ENCODE measurements at regions not wholly inside any gene's neighbourhood (a gene's known extent, or its start where the extent isn't known, plus 50 kb on each side); places are given as distances from the start of the nearest gene placed in this dataset.
"Not testable (repeated sequence)": the region's sequence is repeated elsewhere in the genome, so short reads cannot be mapped to it uniquely, and the experiment has no call there.

DNA sequence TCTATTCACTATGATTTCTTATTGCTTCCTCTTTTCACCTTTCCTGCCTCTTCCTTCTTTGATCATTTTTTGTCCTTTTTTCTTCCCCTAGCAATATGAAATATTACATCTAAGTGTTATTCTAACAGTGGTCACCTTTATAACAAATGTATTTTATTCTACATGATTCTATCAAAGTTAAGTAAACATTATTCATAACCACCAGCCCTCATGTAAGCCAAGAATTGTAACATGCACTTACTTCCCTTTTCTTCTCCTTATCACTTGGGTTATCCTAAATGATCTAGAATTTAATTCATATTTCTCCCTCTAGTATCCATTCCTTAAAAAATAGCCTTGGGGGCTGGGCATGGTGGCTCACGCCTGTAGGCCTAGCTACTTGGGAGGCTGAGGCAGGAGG, 88.3 kb upstream of the SLC22A23 start:
- DNase-seq, result no peak

GRCh38 chr6:3542032-3542640, 85.3 kb upstream of the SLC22A23 start:
- DNase-seq, result no peak

DNA sequence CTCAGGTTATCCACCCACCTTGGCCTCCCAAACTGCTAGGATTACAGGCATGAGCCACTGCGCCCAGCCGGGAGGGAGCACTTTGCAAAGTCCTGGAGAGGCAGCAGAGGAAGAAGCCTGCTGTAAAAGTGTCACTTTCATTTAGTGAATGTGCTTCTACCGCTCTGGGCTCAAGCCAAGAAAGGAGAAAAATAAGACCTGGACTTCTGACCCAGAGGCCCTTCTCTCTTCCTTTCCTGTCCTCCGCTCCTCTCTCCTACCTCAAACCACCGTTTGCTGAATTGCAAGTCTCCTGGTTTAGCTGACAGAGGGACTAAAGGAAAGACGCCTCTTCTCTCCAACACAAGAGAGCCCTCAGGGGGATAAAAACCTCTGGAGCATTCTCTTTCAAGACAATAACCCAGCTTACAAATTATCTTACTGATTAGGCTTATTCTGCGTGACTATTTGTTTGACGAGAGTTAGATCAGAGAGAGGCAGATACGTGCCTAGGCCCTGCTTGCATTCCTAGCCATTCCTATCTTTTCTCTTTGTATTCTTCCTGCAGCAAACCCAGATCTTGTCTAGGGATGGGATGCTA, 84.2 kb upstream of the SLC22A23 start:
- DNase-seq, result no peak

GRCh38 chr6:3540253-3540820, 83.5 kb upstream of the SLC22A23 start:
- DNase-seq, result no peak

- no peak for DNase-seq
Measured at GRCh38 chr6:3538536-3538935, 81.7 kb upstream of the SLC22A23 start.

- DNase-seq, result no peak
Measured at GRCh38 chr6:3536901-3537300, 80.1 kb upstream of the SLC22A23 start.

- DNase-seq, result no peak
Measured at GRCh38 chr6:3535776-3536435, 79.1 kb upstream of the SLC22A23 start.

GRCh38 chr6:3535033-3535775, 78.4 kb upstream of the SLC22A23 start:
- DNase-seq, result no peak

DNA sequence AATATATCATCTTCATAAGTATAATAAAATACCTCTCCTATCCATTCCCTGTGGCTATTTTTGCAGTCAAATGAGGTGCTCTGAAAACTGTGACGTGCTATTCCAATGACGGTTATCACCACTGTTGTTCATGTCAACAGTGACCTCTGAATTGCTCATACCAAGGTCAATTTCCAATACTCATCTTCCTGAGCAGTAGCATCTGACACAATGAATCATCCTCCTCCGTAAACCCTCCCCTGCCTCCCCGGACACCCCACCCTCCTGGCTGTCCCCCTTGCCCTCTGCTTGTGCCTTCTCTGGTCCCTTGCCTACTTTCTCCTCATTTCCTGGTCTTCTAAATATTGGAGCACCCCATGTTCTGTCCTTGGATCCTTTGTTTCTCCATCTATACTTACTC, 77.7 kb upstream of the SLC22A23 start:
- no peak for DNase-seq

DNA sequence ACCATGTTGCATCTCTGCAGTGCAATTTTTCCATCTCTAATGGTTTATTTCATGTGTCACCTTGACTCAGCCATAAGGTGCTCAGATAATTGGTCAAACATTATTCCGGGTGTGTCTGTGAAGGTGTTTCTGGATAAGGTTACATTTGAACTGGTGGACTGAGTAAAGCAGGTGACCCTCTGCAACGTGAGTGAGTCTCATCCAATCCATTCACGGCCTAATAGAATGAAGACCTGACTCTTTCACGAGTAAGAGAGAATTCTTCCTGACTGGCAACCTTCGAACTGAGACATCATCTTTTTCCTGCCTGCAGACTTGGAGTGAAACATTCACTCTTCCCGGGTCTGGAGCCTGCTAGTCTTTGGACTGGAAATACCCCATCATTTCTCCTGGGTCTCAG, 77.1 kb upstream of the SLC22A23 start:
- no peak for DNase-seq

DNA sequence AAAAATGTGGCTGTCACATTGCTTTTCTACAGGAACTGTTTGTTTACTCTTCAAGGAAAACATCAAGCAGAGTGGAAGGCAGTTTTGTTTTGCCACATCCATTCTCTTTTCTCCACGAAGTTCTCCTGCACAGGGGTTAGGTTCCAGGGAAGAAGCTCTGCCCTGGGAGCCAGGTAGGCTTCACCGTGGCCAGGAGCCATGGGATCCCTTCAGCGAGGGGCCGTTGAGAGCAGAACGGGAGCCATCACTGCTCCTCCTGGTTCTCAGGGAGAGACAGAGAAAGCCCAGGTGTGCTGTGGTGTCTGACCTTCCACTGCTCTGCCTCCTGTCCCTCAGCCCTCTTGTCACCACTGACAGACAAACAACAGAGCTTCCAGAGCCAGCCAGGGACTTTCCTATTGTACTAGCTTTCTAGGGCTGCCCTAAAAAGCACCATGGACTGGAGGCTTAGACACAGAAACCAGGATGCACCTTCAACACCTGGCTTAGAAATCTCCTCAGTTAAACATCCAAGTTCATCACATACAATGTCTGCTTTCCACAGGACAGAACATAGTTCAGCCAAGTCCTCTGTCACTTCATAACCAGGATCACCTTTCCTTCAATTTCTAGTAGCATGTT, 75.6 kb upstream of the SLC22A23 start:
- no peak for DNase-seq

- DNase-seq, result no peak
Measured at GRCh38 chr6:3531481-3531880, 74.6 kb upstream of the SLC22A23 start.

GRCh38 chr6:3530515-3530914, 73.7 kb upstream of the SLC22A23 start:
- DNase-seq, result no peak

DNA sequence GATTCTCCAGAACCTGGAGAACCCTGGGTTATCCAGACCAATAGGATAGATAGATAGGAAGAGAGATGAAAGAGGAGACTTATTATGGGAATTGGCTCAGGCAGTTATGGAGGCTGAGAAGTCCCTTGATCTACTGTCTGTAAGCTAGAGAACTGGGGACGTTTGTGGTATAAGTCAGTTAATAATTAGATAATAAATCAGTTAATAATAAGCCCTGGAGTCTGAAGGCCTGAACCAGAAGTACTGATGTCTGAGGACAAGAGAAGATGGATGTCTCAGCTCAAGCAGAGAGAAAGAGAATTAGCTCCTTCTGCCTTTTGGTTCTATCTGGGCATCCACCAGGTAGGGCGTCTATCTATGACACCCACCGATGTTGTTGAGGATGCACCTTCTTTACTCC, 72.9 kb upstream of the SLC22A23 start:
- DNase-seq, result no peak

GRCh38 chr6:3529232-3529631, 72.4 kb upstream of the SLC22A23 start:
- no peak for DNase-seq

DNA sequence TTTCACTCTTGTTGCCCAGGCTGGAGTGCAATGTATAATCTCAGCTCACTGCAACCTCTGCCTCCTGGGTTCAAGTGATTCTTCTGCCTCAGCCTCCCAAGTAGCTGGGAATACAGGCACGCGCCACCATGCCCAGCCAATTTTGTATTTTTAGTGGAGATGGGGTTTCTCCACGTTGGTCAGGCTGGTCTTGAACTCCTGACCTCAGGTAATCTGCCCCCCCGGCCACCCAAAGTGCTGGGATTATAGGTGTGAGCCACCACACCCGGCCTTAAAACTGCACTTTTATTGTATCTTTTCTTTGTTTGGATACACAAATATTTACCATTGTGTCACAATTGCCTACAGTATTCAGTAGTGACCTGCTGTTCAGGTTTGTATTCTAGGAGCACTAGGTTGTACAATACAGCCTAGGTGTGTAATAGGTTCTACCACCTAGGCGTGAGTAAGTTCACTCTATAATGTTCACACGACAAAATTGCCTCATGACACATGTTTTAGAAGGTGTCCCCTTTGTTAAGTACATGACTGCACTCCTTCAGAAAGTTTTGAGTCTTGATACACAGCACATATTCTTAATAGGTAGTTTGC, 71.3 kb upstream of the SLC22A23 start:
- DNase-seq, result not testable (repeated sequence)

GRCh38 chr6:3527651-3527977, 70.8 kb upstream of the SLC22A23 start:
- DNase-seq, result peak; percentile 34

- DNase-seq, result no peak
Measured at GRCh38 chr6:3526962-3527650, 70.3 kb upstream of the SLC22A23 start.

- no peak for DNase-seq
Measured at GRCh38 chr6:3525915-3526314, 69.1 kb upstream of the SLC22A23 start.

DNA sequence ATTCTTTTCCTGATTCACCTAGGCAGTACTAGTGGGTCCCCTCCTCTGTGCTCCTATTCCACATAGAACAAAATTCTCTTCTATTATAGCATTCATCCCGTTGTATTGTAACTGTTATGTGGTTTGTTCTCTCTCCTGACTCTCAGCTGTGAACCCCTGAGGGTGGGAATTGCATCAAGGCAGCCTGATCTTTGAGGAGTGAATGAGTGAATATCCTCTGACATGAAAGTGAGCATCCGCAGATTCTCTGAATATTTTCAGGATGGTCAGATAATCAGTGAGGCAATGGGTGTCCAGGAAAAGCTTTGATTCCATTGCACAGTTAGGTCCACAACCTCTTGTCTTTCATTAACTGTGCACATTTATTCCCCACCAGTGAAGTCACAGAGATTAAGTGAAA, 67.6 kb upstream of the SLC22A23 start:
- DNase-seq, result no peak

DNA sequence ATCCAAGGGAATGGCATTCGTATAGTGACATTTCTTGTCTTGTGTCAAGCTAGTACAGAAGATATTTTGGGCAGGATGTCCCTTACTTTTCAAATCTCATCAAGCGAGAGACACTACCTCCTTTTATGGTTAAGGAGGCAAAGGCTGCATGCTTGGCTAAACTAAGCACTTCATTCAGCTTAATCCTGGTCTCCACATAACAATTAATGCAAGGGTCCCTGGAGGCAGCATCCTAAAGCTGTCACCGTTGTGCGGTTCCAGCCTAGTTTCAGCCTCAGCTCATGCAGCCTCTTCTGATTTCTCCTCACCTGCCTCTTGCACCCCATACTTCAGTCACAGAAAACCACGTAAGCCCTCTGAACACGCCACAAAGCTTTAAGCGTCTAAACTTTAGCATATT, 67.1 kb upstream of the SLC22A23 start:
- DNase-seq, result no peak

DNA sequence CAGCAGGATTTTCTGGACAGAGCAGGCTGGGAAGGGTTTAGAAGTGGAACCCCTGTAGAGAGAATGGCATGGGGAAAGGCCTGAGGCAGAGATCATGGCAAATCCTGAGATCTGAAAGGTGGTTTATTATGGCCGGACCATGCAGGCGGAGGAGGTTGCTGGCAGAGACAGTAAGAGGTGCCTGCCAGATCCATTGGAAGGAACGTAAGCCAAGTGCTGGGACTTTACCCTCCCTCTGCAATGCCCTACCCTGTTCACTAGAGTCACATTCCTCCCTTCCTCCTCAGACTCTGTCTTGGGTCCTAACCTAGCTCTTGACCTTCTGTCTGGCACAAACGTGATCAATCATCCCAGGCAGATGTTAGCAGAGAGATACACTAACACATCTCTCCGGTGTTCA, 66.4 kb upstream of the SLC22A23 start:
- no peak for DNase-seq
